GM12873 (cell line): ENCODE measurements at regions not wholly inside any gene's neighbourhood (a gene's known extent, or its start where the extent isn't known, plus 50 kb on each side); places are given as distances from the start of the nearest gene placed in this dataset.

Source experiments
- CTCF ChIP-seq: IDR thresholded peaks from 2 replicates; pipeline ENCODE4 v1.5.1; 2012; ENCODE audit warnings: low read depth, mild to moderate bottlenecking, moderate library complexity, low read length, control low read depth; ENCODE audit not compliant: insufficient read depth; ENCODE audit errors: missing control alignments

GRCh38 chr12:105580821-105581352 is 250.4 kb downstream of the C12orf75 start:
- TF ChIP-seq CTCF = no peak

GRCh38 chr12:105581420-105581819 is 250.9 kb downstream of the C12orf75 start:
- TF ChIP-seq CTCF = no peak

DNA sequence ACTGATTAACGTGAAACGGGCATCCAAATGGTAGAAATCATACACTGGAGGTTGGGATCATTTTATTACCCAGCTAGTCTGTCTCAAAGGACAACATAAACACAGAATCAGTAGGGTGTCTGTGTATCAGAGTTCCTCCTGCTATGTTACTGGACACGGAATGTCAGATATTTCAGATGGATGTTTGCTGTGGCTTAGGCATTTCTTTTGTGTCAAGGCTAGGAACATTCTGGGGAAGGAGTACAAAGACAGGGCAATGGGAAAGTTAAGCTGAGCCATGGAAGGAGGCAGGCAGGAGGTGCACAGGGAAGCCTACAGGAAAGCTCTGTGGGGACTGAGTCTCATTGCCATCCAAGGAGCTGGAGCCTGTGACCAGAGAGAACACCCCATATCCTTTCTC is 254.6 kb downstream of the C12orf75 start:
- no peak for TF ChIP-seq CTCF

GRCh38 chr12:105587237-105587636 is 256.7 kb downstream of the C12orf75 start:
- TF ChIP-seq CTCF = no peak

GRCh38 chr12:105588106-105588505 is 257.6 kb downstream of the C12orf75 start:
- no peak for TF ChIP-seq CTCF

DNA sequence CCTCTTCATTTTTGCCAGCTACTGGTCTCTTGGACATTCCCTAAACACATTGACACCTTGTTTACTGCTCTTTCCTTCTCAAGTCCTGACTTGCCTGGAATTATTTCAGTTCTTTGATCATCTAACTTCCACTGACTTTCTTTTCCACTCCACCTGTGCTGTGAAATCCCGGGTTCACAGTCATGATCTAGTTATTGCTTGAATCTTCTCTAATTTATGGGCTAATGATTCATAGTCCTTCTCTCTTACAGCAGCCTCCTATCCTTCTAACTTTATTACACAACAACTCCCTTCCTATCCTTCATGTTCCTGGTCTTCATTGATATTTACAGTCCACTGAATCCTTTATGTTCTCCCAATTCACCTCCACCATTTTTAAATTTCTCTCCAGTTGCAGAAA is 260.1 kb downstream of the C12orf75 start:
- TF ChIP-seq CTCF = no peak

DNA sequence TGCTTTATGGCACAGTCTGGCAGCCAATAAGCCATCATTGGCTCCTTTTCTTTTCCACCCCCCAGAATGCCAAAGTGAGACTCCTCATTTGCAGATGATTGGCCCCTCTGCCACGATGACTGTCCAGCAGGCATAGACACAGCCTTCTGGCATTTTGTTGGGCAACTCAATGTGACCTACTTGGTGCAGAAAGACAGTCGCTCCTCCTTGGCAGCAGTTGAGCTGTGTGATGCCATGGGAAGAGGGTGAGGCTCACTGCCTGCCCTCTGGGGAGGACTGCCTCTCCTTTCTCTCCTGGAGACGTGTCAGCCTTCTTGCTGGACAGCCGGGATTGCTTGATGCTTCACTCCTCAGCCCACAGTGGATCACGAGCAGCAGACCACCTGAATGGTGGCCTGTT is 264.9 kb downstream of the C12orf75 start:
- TF ChIP-seq CTCF = no peak

DNA sequence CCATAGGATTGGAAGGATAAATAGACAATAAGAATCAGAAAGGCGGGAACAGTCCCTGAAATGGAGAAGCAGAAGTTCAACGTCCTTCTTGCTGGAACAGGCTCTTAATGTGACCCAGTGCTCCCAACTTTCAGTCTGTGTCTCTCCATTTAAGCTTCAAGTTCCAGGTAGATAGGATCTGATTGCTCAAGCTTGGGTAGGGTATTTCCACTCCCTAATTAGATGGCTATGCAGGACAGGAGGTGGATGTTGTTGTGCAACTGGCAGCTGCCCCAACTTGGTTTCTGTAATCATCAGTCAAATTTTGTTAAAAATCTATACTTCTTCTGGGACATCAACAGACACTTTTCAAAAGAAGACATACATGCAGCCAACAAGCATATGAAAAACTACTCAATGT is 266.2 kb downstream of the C12orf75 start:
- TF ChIP-seq CTCF = no peak
